ENCODE measurements at regions not wholly inside any gene's neighbourhood (a gene's known extent, or its start where the extent isn't known, plus 50 kb on each side); places are given as distances from the start of the nearest gene placed in this dataset.

GRCh38 chr6:165849534-165850430, 186.7 kb upstream of the PDE10A start:
- TF ChIP-seq CTCF (IDR thresholded peaks at IDR 0.05), result no peak
- no peak for TF ChIP-seq SIN3A (IDR thresholded peaks at IDR 0.05; ENCODE audit: borderline replicate concordance, insufficient read depth, low read depth, low read length)
- TF ChIP-seq REST (IDR thresholded peaks at IDR 0.05; ENCODE audit: insufficient read depth in 1 of 2, low read depth in 2 of 2, low read length in 1 of 2), result no peak
- no peak for TF ChIP-seq POLR2AphosphoS5 (IDR thresholded peaks at IDR 0.05; ENCODE audit: low read depth, low read length)

Data from Panc1 (cell line).